Activated CD4-positive, CD25-positive, alpha-beta regulatory T cell treated with anti-CD3 and anti-CD28 coated beads, Interleukin-2, amount 50 U/mL, for 24 hours (primary cell): ENCODE measurements at regions not wholly inside any gene's neighbourhood (a gene's known extent, or its start where the extent isn't known, plus 50 kb on each side); places are given as distances from the start of the nearest gene placed in this dataset.
"Not testable (repeated sequence)": the region's sequence is repeated elsewhere in the genome, so short reads cannot be mapped to it uniquely, and the experiment has no call there.

ENCODE experiments used
- ATAC-seq, 2 donors: fragments of 150-1000 bp; cut with Tn5 transposase; one replicate each; pipeline ENCODE4 v1.10.0; 2021; ENCODE audit warnings: mild to moderate bottlenecking in 1 of 2, moderate library complexity in 1 of 2

GRCh38 chr12:74292351-74293194 lies 245.1 kb upstream of the ATXN7L3B start:
- ATAC-seq, result no peak

- no peak for ATAC-seq
These were observed 243.9 kb upstream of the ATXN7L3B start for GRCh38 chr12:74293689-74294131.

- ATAC-seq, result no peak
These were observed 220.5 kb upstream of the ATXN7L3B start for GRCh38 chr12:74317078-74317601.

GRCh38 chr12:74317741-74318140 lies 219.9 kb upstream of the ATXN7L3B start:
- no peak for ATAC-seq

GRCh38 chr12:74319886-74320285 lies 217.7 kb upstream of the ATXN7L3B start:
- ATAC-seq, result no peak

- no peak for ATAC-seq
These were observed 216.3 kb upstream of the ATXN7L3B start for GRCh38 chr12:74321381-74321780.

- no peak for ATAC-seq
These were observed 214.8 kb upstream of the ATXN7L3B start for GRCh38 chr12:74322792-74323191.

- ATAC-seq, result no peak
These were observed 209.0 kb upstream of the ATXN7L3B start for GRCh38 chr12:74328623-74329022.

- no peak for ATAC-seq
These were observed 202.9 kb upstream of the ATXN7L3B start for GRCh38 chr12:74334780-74335179.

- ATAC-seq, result no peak
These were observed 199.7 kb upstream of the ATXN7L3B start for GRCh38 chr12:74337951-74338350.

GRCh38 chr12:74339211-74339610 lies 198.4 kb upstream of the ATXN7L3B start:
- ATAC-seq, result no peak

GRCh38 chr12:74349925-74350324 lies 187.7 kb upstream of the ATXN7L3B start:
- ATAC-seq, result no peak

- ATAC-seq, result no peak
These were observed 172.3 kb upstream of the ATXN7L3B start for GRCh38 chr12:74365178-74365964.

GRCh38 chr12:74370608-74371216 lies 166.9 kb upstream of the ATXN7L3B start:
- no peak for ATAC-seq

GRCh38 chr12:74379114-74379513 lies 158.5 kb upstream of the ATXN7L3B start:
- ATAC-seq, result no peak

GRCh38 chr12:74381958-74382357 lies 155.7 kb upstream of the ATXN7L3B start:
- no peak for ATAC-seq

GRCh38 chr12:74382983-74383382 lies 154.7 kb upstream of the ATXN7L3B start:
- ATAC-seq, result no peak

GRCh38 chr12:74391283-74391682 lies 146.4 kb upstream of the ATXN7L3B start:
- no peak for ATAC-seq

- ATAC-seq, result no peak
These were observed 144.4 kb upstream of the ATXN7L3B start for GRCh38 chr12:74393272-74393671.

- ATAC-seq, result no peak
These were observed 143.0 kb upstream of the ATXN7L3B start for GRCh38 chr12:74394647-74395046.

- no peak for ATAC-seq
These were observed 136.6 kb upstream of the ATXN7L3B start for GRCh38 chr12:74401035-74401434.

- no peak for ATAC-seq
These were observed 135.7 kb upstream of the ATXN7L3B start for GRCh38 chr12:74401966-74402365.

- not testable (repeated sequence) for ATAC-seq
These were observed 134.5 kb upstream of the ATXN7L3B start for GRCh38 chr12:74403221-74403470.
